ENCODE measurements at regions not wholly inside any gene's neighbourhood (a gene's known extent, or its start where the extent isn't known, plus 50 kb on each side); places are given as distances from the start of the nearest gene placed in this dataset.
"Not testable (repeated sequence)": the region's sequence is repeated elsewhere in the genome, so short reads cannot be mapped to it uniquely, and the experiment has no call there.

DNA sequence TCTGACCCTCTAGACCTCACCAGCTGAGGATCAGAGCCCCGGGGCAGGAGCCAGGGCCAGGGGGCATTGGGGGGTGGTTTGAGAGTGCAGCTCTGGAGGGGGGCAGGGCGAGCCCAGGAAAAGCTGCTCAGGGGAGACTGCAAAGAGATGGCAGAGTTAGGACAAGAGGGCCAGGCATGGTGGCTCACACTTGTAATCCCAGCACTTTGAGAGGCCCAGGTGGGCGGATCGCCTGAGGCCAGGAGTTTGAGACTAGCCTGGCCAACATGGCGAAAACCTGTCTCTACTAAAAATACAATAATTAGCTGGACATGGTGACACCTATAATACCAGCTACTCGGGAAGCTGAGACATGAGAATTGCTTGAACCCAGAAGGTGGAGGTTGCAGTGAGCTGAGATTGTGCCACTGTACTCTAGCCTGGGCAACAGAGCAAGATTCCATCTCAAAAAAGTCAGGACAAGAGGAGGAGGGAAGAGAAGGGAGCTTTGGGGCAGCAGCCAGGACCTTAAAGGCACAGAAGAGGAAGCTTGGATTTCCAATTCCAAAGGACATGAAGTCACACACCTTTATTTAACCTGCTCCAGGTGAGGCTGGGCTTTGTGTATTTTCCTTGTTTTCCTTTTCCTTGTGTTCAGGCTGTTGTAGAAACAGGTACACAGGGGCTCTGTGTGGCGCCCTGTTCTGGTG, 180.5 kb upstream of the OSBPL11 start:
- TF ChIP-seq, protein P1, sequence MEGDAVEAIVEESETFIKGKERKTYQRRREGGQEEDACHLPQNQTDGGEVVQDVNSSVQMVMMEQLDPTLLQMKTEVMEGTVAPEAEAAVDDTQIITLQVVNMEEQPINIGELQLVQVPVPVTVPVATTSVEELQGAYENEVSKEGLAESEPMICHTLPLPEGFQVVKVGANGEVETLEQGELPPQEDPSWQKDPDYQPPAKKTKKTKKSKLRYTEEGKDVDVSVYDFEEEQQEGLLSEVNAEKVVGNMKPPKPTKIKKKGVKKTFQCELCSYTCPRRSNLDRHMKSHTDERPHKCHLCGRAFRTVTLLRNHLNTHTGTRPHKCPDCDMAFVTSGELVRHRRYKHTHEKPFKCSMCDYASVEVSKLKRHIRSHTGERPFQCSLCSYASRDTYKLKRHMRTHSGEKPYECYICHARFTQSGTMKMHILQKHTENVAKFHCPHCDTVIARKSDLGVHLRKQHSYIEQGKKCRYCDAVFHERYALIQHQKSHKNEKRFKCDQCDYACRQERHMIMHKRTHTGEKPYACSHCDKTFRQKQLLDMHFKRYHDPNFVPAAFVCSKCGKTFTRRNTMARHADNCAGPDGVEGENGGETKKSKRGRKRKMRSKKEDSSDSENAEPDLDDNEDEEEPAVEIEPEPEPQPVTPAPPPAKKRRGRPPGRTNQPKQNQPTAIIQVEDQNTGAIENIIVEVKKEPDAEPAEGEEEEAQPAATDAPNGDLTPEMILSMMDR (IDR thresholded peaks at IDR 0.05; ENCODE audit: insufficient read depth, low read depth, low read length) = not testable (repeated sequence)
- not testable (repeated sequence) for TF ChIP-seq EZH2 (IDR thresholded peaks at IDR 0.05; ENCODE audit: insufficient read depth, low read length)

All from astrocyte (in vitro differentiated cells and primary cell).